Duodenal mucosa (tissue), 2 donors: ENCODE measurements at regions not wholly inside any gene's neighbourhood (a gene's known extent, or its start where the extent isn't known, plus 50 kb on each side); places are given as distances from the start of the nearest gene placed in this dataset.
"Not testable (repeated sequence)": the region's sequence is repeated elsewhere in the genome, so short reads cannot be mapped to it uniquely, and the experiment has no call there.

Experiments
- H3K27ac ChIP-seq: one replicate; pipeline ENCODE4 v1.7.0; 2013; ENCODE audit warnings: low read depth, low read length
- H3K27me3 ChIP-seq, 2 donors: one replicate each; pipeline ENCODE4 v1.7.0; 2013; ENCODE audit warnings: low read length in 2 of 2, control low read depth in 1 of 2; ENCODE audit not compliant: insufficient read depth in 2 of 2, control insufficient read depth in 1 of 2
- H3K36me3 ChIP-seq, 2 donors: one replicate each; pipeline ENCODE4 v1.7.0; 2013; ENCODE audit warnings: low read length in 2 of 2, control low read depth in 1 of 2; ENCODE audit not compliant: insufficient read depth in 2 of 2, control insufficient read depth in 1 of 2
- H3K4me1 ChIP-seq, 2 donors: one replicate each; pipeline ENCODE4 v1.7.0; 2013; ENCODE audit warnings: low read length in 2 of 2, control low read depth in 1 of 2; ENCODE audit not compliant: insufficient read depth in 2 of 2, control insufficient read depth in 1 of 2
- H3K4me3 ChIP-seq, 2 donors: one replicate each; pipeline ENCODE4 v1.7.0; 2013; ENCODE audit warnings: low read length in 2 of 2, low read depth in 1 of 2
- H3K9ac ChIP-seq, 2 donors: one replicate each; pipeline ENCODE4 v1.7.0; 2013; ENCODE audit warnings: low read length in 2 of 2, low read depth in 1 of 2
- H3K9me3 ChIP-seq, 2 donors: one replicate each; pipeline ENCODE4 v1.7.0; 2013; ENCODE audit warnings: low read length in 2 of 2, control low read depth in 1 of 2; ENCODE audit not compliant: control insufficient read depth in 1 of 2

- Histone ChIP-seq H3K27me3 (no peaks in the 10 kb centered on the region), H3K9ac (no peak overlapping the region), H3K4me3 (no peak overlapping the region), H3K4me1 (no peaks in the 10 kb centered on the region), H3K9me3 (no peaks in the 10 kb centered on the region), H3K36me3 (no peaks in the 10 kb centered on the region), H3K27ac (no peak overlapping the region)
Observed at GRCh38 chr3:74003734-74004133, 379.0 kb upstream of the PDZRN3 start.

- Histone ChIP-seq H3K36me3 (no peaks in the 10 kb centered on the region), H3K27ac (no peak overlapping the region), H3K9me3 (no peaks in the 10 kb centered on the region), H3K9ac (no peak overlapping the region), H3K27me3 (no peaks in the 10 kb centered on the region), H3K4me3 (no peak overlapping the region), H3K4me1 (no peaks in the 10 kb centered on the region)
Observed at GRCh38 chr3:74001436-74001835, 376.7 kb upstream of the PDZRN3 start.

GRCh38 chr3:74000725-74001124, 376.0 kb upstream of the PDZRN3 start:
- H3K9ac ChIP-seq, result no peak overlapping the region
- H3K4me3 ChIP-seq, result no peak overlapping the region
- no peaks in the 10 kb centered on the region for H3K4me1 ChIP-seq
- no peaks in the 10 kb centered on the region for H3K27me3 ChIP-seq
- no peak overlapping the region for H3K27ac ChIP-seq
- no peaks in the 10 kb centered on the region for H3K36me3 ChIP-seq
- H3K9me3 ChIP-seq, result no peaks in the 10 kb centered on the region

GRCh38 chr3:73999501-73999900, 374.8 kb upstream of the PDZRN3 start:
- H3K27me3 ChIP-seq, result no peaks in the 10 kb centered on the region
- no peak overlapping the region for H3K9ac ChIP-seq
- H3K27ac ChIP-seq, result no peak overlapping the region
- H3K9me3 ChIP-seq, result no peaks in the 10 kb centered on the region
- no peaks in the 10 kb centered on the region for H3K36me3 ChIP-seq
- no peak overlapping the region for H3K4me3 ChIP-seq
- no peaks in the 10 kb centered on the region for H3K4me1 ChIP-seq

- not testable (repeated sequence) for H3K36me3 ChIP-seq, H3K9me3 ChIP-seq, H3K27me3 ChIP-seq, H3K9ac ChIP-seq, H3K4me3 ChIP-seq, H3K27ac ChIP-seq, H3K4me1 ChIP-seq
Observed at GRCh38 chr3:73990691-73991090, 365.9 kb upstream of the PDZRN3 start.

- Histone ChIP-seq H3K9me3 (no peaks in the 10 kb centered on the region), H3K36me3 (no peaks in the 10 kb centered on the region), H3K27me3 (no peaks in the 10 kb centered on the region), H3K4me1 (no peaks in the 10 kb centered on the region), H3K27ac (no peak overlapping the region), H3K9ac (no peak overlapping the region), H3K4me3 (no peak overlapping the region)
Observed at GRCh38 chr3:73966733-73967132, 342.0 kb upstream of the PDZRN3 start.

- no peak overlapping the region for H3K9ac ChIP-seq
- no peaks in the 10 kb centered on the region for H3K36me3 ChIP-seq
- no peaks in the 10 kb centered on the region for H3K9me3 ChIP-seq
- no peak overlapping the region for H3K27ac ChIP-seq
- no peaks in the 10 kb centered on the region for H3K4me1 ChIP-seq
- H3K27me3 ChIP-seq, result no peaks in the 10 kb centered on the region
- H3K4me3 ChIP-seq, result no peak overlapping the region
Observed at GRCh38 chr3:73964818-73965217, 340.1 kb upstream of the PDZRN3 start.

- Histone ChIP-seq H3K27me3 (no peaks in the 10 kb centered on the region), H3K36me3 (no peaks in the 10 kb centered on the region), H3K9me3 (no peaks in the 10 kb centered on the region), H3K27ac (no peak overlapping the region), H3K9ac (no peak overlapping the region), H3K4me1 (no peaks in the 10 kb centered on the region), H3K4me3 (no peak overlapping the region)
Observed at GRCh38 chr3:73955494-73956070, 330.8 kb upstream of the PDZRN3 start.

- H3K27me3 ChIP-seq, result no peaks in the 10 kb centered on the region
- H3K4me3 ChIP-seq, result no peak overlapping the region
- H3K9me3 ChIP-seq, result no peaks in the 10 kb centered on the region
- H3K4me1 ChIP-seq, result no peaks in the 10 kb centered on the region
- H3K27ac ChIP-seq, result no peak overlapping the region
- no peak overlapping the region for H3K9ac ChIP-seq
- H3K36me3 ChIP-seq, result no peaks in the 10 kb centered on the region
Observed at GRCh38 chr3:73954506-73954905, 329.8 kb upstream of the PDZRN3 start.

- Histone ChIP-seq H3K27ac (no peak overlapping the region), H3K9me3 (no peaks in the 10 kb centered on the region), H3K4me1 (no peaks in the 10 kb centered on the region), H3K36me3 (no peaks in the 10 kb centered on the region), H3K9ac (no peak overlapping the region), H3K27me3 (no peaks in the 10 kb centered on the region), H3K4me3 (no peak overlapping the region)
Observed at GRCh38 chr3:73952781-73953180, 328.0 kb upstream of the PDZRN3 start.
